ENCODE measurements at regions not wholly inside any gene's neighbourhood (a gene's known extent, or its start where the extent isn't known, plus 50 kb on each side); places are given as distances from the start of the nearest gene placed in this dataset.

DNA sequence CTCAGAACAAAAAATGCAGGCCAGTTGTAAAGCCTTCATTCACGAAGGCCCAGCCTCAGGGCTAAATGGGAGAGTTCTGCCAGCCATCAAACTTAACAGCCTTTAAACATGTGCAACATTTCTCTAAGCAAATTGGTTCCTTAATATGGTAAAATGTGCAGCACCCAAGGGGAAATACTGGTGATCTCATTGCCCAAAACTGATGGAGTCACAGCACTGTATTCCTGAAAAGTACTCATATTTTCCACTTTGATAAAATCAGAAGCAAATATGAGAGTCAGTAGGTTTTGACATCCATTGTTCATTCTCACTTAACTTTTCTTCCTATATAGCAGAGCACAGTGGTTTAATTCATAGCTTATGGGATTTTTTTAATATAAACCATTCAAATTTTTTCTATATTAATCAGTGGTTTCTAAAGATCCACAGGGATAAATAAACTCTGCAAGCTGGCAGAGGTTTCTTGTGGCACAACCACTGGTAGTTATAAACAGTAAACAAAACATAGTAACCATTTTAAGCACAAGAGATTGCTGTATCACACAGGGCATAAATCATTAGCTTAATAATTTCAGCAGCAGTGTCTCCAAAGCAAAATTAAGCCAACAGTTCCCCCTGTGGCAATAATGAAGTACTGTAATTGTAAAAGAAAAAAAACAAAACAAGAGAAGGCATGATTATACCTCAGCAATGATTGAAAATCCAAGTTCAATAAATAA, 106.9 kb upstream of the LYPLAL1 start:
- FAIRE-seq (no peak), ATAC-seq (peak; percentile 74), DNase-seq (ENCODE audit: extremely low read depth in 1 of 4, low spot score in 3 of 4) (no peak)
- no peak overlapping the region for H3K27ac ChIP-seq (ENCODE audit: extremely low read depth, low read depth, low read length)
- no peaks in the 10 kb centered on the region for H3K27me3 ChIP-seq (ENCODE audit: control insufficient read depth in 2 of 2, insufficient read depth in 2 of 2, low read length in 2 of 2)
- in situ Hi-C loops (cut with MboI): no loop called here
- H3K79me2 ChIP-seq (ENCODE audit: control insufficient read depth, insufficient read depth, low read length): no peaks in the 10 kb centered on the region
- WGBS (ENCODE audit: insufficient coverage, low coverage, missing lambda C conversion rate): 35% methylated on average over 1 of the region's 1 CpG
- H3K4me2 ChIP-seq (ENCODE audit: insufficient read depth, low read length): no peak overlapping the region
- no peaks in the 10 kb centered on the region for H3K4me1 ChIP-seq (replicated peaks in 1 of 2; ENCODE audit: control insufficient read depth in 2 of 2, insufficient read depth in 2 of 2, low read length in 2 of 2)
- H2AFZ ChIP-seq (ENCODE audit: low read depth, low read length): no peak overlapping the region
- BruUV-seq (replicated peaks): no TSS peak
- H3K9me3 ChIP-seq (replicated peaks; ENCODE audit: control insufficient read depth, insufficient read depth, low read depth, low read length): peaks cover 5% of the 10 kb centered on the region; the same call in 1 of the 2 replicates
- intact Hi-C loops (cut with micrococcal nuclease): loop anchor here (5.0 to 10.0 kb wide), 2 partner anchors 111 to 732 kb away; no protein-coding TSS in a partner anchor
- H3K9ac ChIP-seq (ENCODE audit: insufficient read depth in 1 of 2, low read depth in 2 of 2, low read length in 2 of 2): no peak overlapping the region
- H4K20me1 ChIP-seq (replicated peaks; ENCODE audit: control insufficient read depth, insufficient read depth, low read length): no peaks in the 10 kb centered on the region
- POLR2A ChIA-PET: interaction anchor here (1.1 kb wide), 1 partner anchor 22 kb away, joined by 3 read pairs; no protein-coding TSS in a partner anchor
- CTCF ChIA-PET (ENCODE audit: low intra/inter-chr PET ratio): interaction anchor here (0.6 to 0.7 kb wide), 2 partner anchors 127 to 808 kb away, joined by 3 read pairs; no protein-coding TSS in a partner anchor
- H3K4me3 ChIP-seq: no peak overlapping the region
- no peaks in the 10 kb centered on the region for H3K9me1 ChIP-seq (ENCODE audit: control insufficient read depth, insufficient read depth, low read length)
- no peaks in the 10 kb centered on the region for H3K36me3 ChIP-seq (ENCODE audit: control insufficient read depth, insufficient read depth, low read length)
- TF ChIP-seq ESRRB (CRISPR knock-in tag; IDR thresholded peaks at IDR 0.05; ENCODE audit: borderline replicate concordance): no peak
- no peak for TF ChIP-seq NFXL1 (CRISPR knock-in tag; IDR thresholded peaks at IDR 0.05)
- no peak for TF ChIP-seq HNRNPLL (IDR thresholded peaks at IDR 0.05; ENCODE audit: low read depth, low read length, poor library complexity, severe bottlenecking)
- no peak for TF ChIP-seq FIP1L1 (IDR thresholded peaks at IDR 0.05; ENCODE audit: low read depth, low read length, poor library complexity, severe bottlenecking)
- TF ChIP-seq FOXJ2 (tag; IDR thresholded peaks at IDR 0.05): peak; percentile 93
- TF ChIP-seq ZNF384 (IDR thresholded peaks at IDR 0.05; ENCODE audit: low read depth, low read length): peak; percentile 41; the same call in 1 of the 2 replicates
- no peak for TF ChIP-seq HNRNPK (IDR thresholded peaks at IDR 0.05; ENCODE audit: low read depth, low read length, poor library complexity, severe bottlenecking)
- TF ChIP-seq JUNB (CRISPR knock-in tag; conservative IDR thresholded peaks at IDR 0.05): no peak
- TF ChIP-seq, protein P1, sequence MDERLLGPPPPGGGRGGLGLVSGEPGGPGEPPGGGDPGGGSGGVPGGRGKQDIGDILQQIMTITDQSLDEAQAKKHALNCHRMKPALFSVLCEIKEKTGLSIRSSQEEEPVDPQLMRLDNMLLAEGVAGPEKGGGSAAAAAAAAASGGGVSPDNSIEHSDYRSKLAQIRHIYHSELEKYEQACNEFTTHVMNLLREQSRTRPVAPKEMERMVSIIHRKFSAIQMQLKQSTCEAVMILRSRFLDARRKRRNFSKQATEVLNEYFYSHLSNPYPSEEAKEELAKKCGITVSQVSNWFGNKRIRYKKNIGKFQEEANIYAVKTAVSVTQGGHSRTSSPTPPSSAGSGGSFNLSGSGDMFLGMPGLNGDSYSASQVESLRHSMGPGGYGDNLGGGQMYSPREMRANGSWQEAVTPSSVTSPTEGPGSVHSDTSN (CRISPR knock-in tag; IDR thresholded peaks at IDR 0.05; ENCODE audit: low read depth): no peak
- TF ChIP-seq, protein P1 (tag; conservative IDR thresholded peaks at IDR 0.05; ENCODE audit: low read depth): peak; percentile 91
- TF ChIP-seq ZNF75A (CRISPR knock-in tag; IDR thresholded peaks at IDR 0.05): no peak
- TF ChIP-seq ZNF766 (CRISPR knock-in tag; conservative IDR thresholded peaks at IDR 0.05): peak; percentile 88
- TF ChIP-seq JUND (IDR thresholded peaks at IDR 0.05; ENCODE audit: borderline replicate concordance, low read depth, low read length): no peak
- TF ChIP-seq JUND (tag; IDR thresholded peaks at IDR 0.05; ENCODE audit: borderline replicate concordance, low read depth, low read length): 0 out of 3 replicates have a peak, but pooled peaks have one; percentile 33
- TF ChIP-seq, protein P2, sequence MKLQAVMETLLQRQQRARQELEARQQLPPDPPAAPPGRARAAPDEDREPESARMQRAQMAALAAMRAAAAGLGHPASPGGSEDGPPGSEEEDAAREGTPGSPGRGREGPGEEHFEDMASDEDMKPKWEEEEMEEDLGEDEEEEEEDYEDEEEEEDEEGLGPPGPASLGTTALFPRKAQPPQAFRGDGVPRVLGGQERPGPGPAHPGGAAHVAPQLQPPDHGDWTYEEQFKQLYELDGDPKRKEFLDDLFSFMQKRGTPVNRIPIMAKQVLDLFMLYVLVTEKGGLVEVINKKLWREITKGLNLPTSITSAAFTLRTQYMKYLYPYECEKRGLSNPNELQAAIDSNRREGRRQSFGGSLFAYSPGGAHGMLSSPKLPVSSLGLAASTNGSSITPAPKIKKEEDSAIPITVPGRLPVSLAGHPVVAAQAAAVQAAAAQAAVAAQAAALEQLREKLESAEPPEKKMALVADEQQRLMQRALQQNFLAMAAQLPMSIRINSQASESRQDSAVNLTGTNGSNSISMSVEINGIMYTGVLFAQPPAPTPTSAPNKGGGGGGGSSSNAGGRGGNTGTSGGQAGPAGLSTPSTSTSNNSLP (IDR thresholded peaks at IDR 0.05; ENCODE audit: borderline replicate concordance, low read depth, low read length): peak; percentile 38; the same call in 1 of the 2 replicates
- TF ChIP-seq, protein P3, sequence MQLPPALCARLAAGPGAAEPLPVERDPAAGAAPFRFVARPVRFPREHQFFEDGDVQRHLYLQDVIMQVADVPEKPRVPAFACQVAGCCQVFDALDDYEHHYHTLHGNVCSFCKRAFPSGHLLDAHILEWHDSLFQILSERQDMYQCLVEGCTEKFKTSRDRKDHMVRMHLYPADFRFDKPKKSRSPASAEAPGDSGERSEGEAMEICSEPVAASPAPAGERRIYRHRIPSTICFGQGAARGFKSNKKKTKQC (CRISPR knock-in tag; IDR thresholded peaks at IDR 0.05): no peak
- TF ChIP-seq MEIS2 (IDR thresholded peaks at IDR 0.05; ENCODE audit: partially characterized antibody): peak; percentile 49
- TF ChIP-seq CBX5 (IDR thresholded peaks at IDR 0.05; ENCODE audit: borderline replicate concordance, low read depth): no peak
